ENCODE measurements at regions not wholly inside any gene's neighbourhood (a gene's known extent, or its start where the extent isn't known, plus 50 kb on each side); places are given as distances from the start of the nearest gene placed in this dataset.

- DNase-seq, result no peak
These were observed 53.5 kb upstream of the CHODL start for GRCh38 chr21:18191139-18191538.

GRCh38 chr21:18178509-18178908 lies 66.1 kb upstream of the CHODL start:
- no peak for DNase-seq

- no peak for DNase-seq
These were observed 70.3 kb upstream of the CHODL start for GRCh38 chr21:18174370-18174769.

GRCh38 chr21:18170829-18171228 lies 73.8 kb upstream of the CHODL start:
- DNase-seq, result no peak

GRCh38 chr21:18170221-18170620 lies 74.4 kb upstream of the CHODL start:
- DNase-seq, result no peak

- no peak for DNase-seq
These were observed 76.5 kb upstream of the CHODL start for GRCh38 chr21:18168108-18168507.

GRCh38 chr21:18164933-18165332 lies 79.7 kb upstream of the CHODL start:
- DNase-seq, result no peak

- no peak for DNase-seq
These were observed 80.2 kb upstream of the CHODL start for GRCh38 chr21:18164483-18164882.

GRCh38 chr21:18163956-18164355 lies 80.7 kb upstream of the CHODL start:
- no peak for DNase-seq

- no peak for DNase-seq
These were observed 82.8 kb upstream of the CHODL start for GRCh38 chr21:18161841-18162240.

GRCh38 chr21:18157406-18157805 lies 87.2 kb upstream of the CHODL start:
- DNase-seq, result peak; percentile 29 to 33

- DNase-seq, result no peak
These were observed 89.0 kb upstream of the CHODL start for GRCh38 chr21:18155508-18156193.

- no peak for DNase-seq
These were observed 91.6 kb upstream of the CHODL start for GRCh38 chr21:18153063-18153462.

GRCh38 chr21:18152371-18152770 lies 92.3 kb upstream of the CHODL start:
- no peak for DNase-seq

- no peak for DNase-seq
These were observed 93.6 kb upstream of the CHODL start for GRCh38 chr21:18151046-18151445.

- DNase-seq, result no peak
These were observed 96.2 kb upstream of the CHODL start for GRCh38 chr21:18148401-18148800.

- DNase-seq, result no peak
These were observed 97.0 kb upstream of the CHODL start for GRCh38 chr21:18147678-18148077.

GRCh38 chr21:18146820-18147219 lies 97.8 kb upstream of the CHODL start:
- DNase-seq, result no peak

GRCh38 chr21:18144339-18144738 lies 100.3 kb upstream of the CHODL start:
- no peak for DNase-seq

GRCh38 chr21:18142655-18143054 lies 102.0 kb upstream of the CHODL start:
- DNase-seq, result no peak

- no peak for DNase-seq
These were observed 106.1 kb upstream of the CHODL start for GRCh38 chr21:18138507-18138906.

GRCh38 chr21:18129526-18129925 lies 115.1 kb upstream of the CHODL start:
- DNase-seq, result no peak

GRCh38 chr21:18118566-18118965 lies 126.1 kb upstream of the CHODL start:
- DNase-seq, result peak in 1 of 2 donors; percentile 42

GRCh38 chr21:18117176-18117575 lies 127.5 kb upstream of the CHODL start:
- peak in 1 of 2 donors; percentile 52 for DNase-seq
